HG02588 (cell line): ENCODE measurements at regions not wholly inside any gene's neighbourhood (a gene's known extent, or its start where the extent isn't known, plus 50 kb on each side); places are given as distances from the start of the nearest gene placed in this dataset.

ENCODE experiments used
- ATAC-seq: cut with Tn5 transposase; IDR thresholded peaks from one replicate; pipeline ENCODE4 v1.9.1; 2021; ENCODE audit warnings: mild to moderate bottlenecking, moderate library complexity; ENCODE audit not compliant: unreplicated experiment

- ATAC-seq = no peak
These were observed 564.0 kb upstream of the POU3F3 start for GRCh38 chr2:104289651-104290565.

GRCh38 chr2:104290566-104290891 lies 563.4 kb upstream of the POU3F3 start:
- ATAC-seq = no peak

- ATAC-seq = no peak
These were observed 541.2 kb upstream of the POU3F3 start for GRCh38 chr2:104312684-104313083.

GRCh38 chr2:104318001-104318665 lies 535.8 kb upstream of the POU3F3 start:
- no peak for ATAC-seq

GRCh38 chr2:104321116-104321795 lies 532.7 kb upstream of the POU3F3 start:
- ATAC-seq = no peak

GRCh38 chr2:104321796-104322349 lies 532.0 kb upstream of the POU3F3 start:
- no peak for ATAC-seq

- no peak for ATAC-seq
These were observed 521.2 kb upstream of the POU3F3 start for GRCh38 chr2:104332731-104333130.

GRCh38 chr2:104337869-104338268 lies 516.0 kb upstream of the POU3F3 start:
- no peak for ATAC-seq

GRCh38 chr2:104340162-104340561 lies 513.8 kb upstream of the POU3F3 start:
- ATAC-seq = no peak

GRCh38 chr2:104340879-104341828 lies 512.8 kb upstream of the POU3F3 start:
- no peak for ATAC-seq

GRCh38 chr2:104344306-104344705 lies 509.6 kb upstream of the POU3F3 start:
- no peak for ATAC-seq

- no peak for ATAC-seq
These were observed 508.9 kb upstream of the POU3F3 start for GRCh38 chr2:104344985-104345384.

- ATAC-seq = no peak
These were observed 495.8 kb upstream of the POU3F3 start for GRCh38 chr2:104358122-104358521.

- no peak for ATAC-seq
These were observed 492.5 kb upstream of the POU3F3 start for GRCh38 chr2:104361414-104361813.

- ATAC-seq = no peak
These were observed 485.8 kb upstream of the POU3F3 start for GRCh38 chr2:104368089-104368488.

- no peak for ATAC-seq
These were observed 482.7 kb upstream of the POU3F3 start for GRCh38 chr2:104371087-104371781.

GRCh38 chr2:104375206-104375605 lies 478.7 kb upstream of the POU3F3 start:
- ATAC-seq = no peak

GRCh38 chr2:104378853-104379374 lies 475.0 kb upstream of the POU3F3 start:
- ATAC-seq = no peak

GRCh38 chr2:104384961-104385360 lies 469.0 kb upstream of the POU3F3 start:
- ATAC-seq = no peak
